AG04449 (cell line): ENCODE measurements at regions not wholly inside any gene's neighbourhood (a gene's known extent, or its start where the extent isn't known, plus 50 kb on each side); places are given as distances from the start of the nearest gene placed in this dataset.

Experiments used
- CTCF ChIA-PET: fragments of 350-600 bp; formaldehyde crosslinking; extraction: SDS; loops from one replicate; lab custom pipeline; 2021; ENCODE audit warnings: antibody characterized with exemption; lab: Yijun Ruan, JAX
- POLR2A ChIA-PET: fragments of 400-600, 350-600 bp; formaldehyde crosslinking; extraction: SDS; loops from one replicate; lab custom pipeline; 2020; ENCODE audit warnings: antibody characterized with exemption, inconsistent platforms; lab: Yijun Ruan, JAX
- DNase-seq: peaks from one replicate; pipeline ENCODE4 v3.0.0-alpha.2; 2010; ENCODE audit warnings: low read depth, low spot score
- H3K4me3 ChIP-seq: 2 replicates; pipeline ENCODE4 v1.5.1; 2011; ENCODE audit warnings: low read depth, mild to moderate bottlenecking, control low read depth, low read length
- TF ChIP-seq, protein P1 (sequence below): IDR thresholded peaks from one replicate; pipeline ENCODE4 v1.5.1; 2011; ENCODE audit warnings: mild to moderate bottlenecking, moderate library complexity, low read length, control low read depth, inconsistent platforms; ENCODE audit not compliant: insufficient read depth; ENCODE audit errors: missing control alignments

- ChIA-PET CTCF (no interaction called here), POLR2A (no interaction called here)
- no peak for DNase-seq
- no peak overlapping the region for H3K4me3 ChIP-seq
- TF ChIP-seq, protein P1, sequence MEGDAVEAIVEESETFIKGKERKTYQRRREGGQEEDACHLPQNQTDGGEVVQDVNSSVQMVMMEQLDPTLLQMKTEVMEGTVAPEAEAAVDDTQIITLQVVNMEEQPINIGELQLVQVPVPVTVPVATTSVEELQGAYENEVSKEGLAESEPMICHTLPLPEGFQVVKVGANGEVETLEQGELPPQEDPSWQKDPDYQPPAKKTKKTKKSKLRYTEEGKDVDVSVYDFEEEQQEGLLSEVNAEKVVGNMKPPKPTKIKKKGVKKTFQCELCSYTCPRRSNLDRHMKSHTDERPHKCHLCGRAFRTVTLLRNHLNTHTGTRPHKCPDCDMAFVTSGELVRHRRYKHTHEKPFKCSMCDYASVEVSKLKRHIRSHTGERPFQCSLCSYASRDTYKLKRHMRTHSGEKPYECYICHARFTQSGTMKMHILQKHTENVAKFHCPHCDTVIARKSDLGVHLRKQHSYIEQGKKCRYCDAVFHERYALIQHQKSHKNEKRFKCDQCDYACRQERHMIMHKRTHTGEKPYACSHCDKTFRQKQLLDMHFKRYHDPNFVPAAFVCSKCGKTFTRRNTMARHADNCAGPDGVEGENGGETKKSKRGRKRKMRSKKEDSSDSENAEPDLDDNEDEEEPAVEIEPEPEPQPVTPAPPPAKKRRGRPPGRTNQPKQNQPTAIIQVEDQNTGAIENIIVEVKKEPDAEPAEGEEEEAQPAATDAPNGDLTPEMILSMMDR: no peak
Observed at GRCh38 chr4:25569716-25570115, 85.9 kb upstream of the SLC34A2 start.

GRCh38 chr4:25575611-25576010 is 80.0 kb upstream of the SLC34A2 start:
- TF ChIP-seq, protein P1: no peak
- POLR2A ChIA-PET: no interaction called here

DNA sequence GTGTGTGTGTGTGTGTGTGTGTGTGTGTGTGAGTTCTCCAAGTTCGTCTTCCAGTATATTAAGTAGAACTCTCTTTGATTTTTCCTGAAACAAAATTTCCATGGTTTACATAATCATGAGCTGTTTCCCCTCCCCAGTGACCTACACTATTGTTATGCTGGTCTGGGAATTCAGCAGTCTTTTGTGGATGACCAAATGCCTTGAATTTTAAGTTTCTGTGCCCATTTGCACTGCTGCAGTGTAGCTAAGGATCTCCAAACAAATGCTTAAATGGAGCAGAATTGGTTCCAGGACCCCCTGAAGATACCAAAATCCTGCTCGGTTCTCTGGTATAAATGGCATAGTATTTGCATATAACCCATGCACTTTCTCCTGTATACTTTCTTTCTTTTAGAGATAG is 77.2 kb upstream of the SLC34A2 start:
- CTCF ChIA-PET: no interaction called here
- POLR2A ChIA-PET: no interaction called here
- TF ChIP-seq, protein P1: no peak
- H3K4me3 ChIP-seq: no peak overlapping the region
- DNase-seq: no peak

More at GRCh38 chr4:25575611-25576010, 80.0 kb upstream of the SLC34A2 start:
- CTCF ChIA-PET: no interaction called here
- no peak overlapping the region for H3K4me3 ChIP-seq
- DNase-seq: no peak

DNA sequence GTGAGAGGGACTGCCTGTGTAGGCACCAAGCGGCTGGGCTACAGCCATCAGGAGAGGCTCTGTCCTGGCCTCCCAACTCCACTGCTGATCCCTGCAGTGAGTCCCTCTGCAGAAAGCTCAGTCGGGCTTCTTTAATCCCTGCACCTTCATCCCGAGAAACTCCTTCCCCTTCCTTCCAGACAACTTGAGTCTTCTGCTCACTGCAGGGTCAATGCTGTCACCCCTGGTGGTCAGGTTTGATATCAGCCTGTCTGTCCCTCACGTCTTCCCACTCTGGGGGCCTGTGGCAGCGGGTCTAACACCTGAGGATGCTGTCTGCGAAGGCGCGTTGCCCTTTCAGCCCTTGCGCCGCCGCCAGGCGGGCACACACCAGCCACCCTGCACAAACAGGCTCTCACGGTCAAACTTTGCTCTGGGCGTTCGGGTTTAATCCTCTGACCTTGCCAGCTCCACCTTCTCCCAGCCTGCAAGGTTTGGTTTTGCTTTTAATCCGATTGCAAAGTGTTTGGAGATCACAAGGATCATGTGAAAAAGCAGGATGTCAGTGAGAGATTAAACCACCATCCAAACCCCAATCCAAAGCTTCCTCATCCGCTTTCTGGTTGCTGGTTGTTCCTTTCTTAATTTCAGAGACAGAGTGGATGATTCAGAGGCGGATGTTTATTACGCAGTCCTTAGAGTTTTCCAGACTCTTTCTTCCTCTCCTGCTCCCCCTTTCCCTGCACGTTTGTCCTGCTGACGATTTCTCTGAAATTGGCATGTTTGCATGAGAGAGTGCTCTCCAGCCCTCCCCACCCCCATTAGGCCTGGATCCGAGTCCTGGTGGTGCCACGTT is 74.8 kb upstream of the SLC34A2 start:
- TF ChIP-seq, protein P1: no peak
- ChIA-PET POLR2A (no interaction called here), CTCF (no interaction called here)
- no peak overlapping the region for H3K4me3 ChIP-seq
- DNase-seq: no peak

GRCh38 chr4:25585901-25586523 is 69.6 kb upstream of the SLC34A2 start:
- ChIA-PET POLR2A (no interaction called here), CTCF (no interaction called here)
- DNase-seq: no peak
- no peak overlapping the region for H3K4me3 ChIP-seq
- TF ChIP-seq, protein P1: no peak

DNA sequence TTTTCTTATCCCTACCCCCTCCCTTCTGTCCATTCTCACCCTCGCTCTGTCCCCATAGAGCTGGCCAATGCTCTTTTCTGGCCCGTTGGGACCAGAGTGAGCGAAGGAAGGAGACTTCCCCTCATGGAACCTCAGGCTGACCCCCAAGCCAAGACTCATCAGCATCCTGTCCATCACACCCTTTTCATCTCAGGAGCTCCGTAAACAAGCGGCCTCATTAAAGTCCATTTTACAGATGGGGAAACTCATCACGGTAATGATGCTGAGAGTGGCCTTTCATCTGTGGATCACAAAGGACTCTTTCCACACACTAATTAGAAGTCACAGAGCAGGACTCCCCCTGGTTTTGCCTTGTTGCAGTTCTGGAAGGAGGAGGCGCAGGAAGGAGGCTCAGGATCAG is 67.4 kb upstream of the SLC34A2 start:
- H3K4me3 ChIP-seq: no peak overlapping the region
- DNase-seq: no peak
- TF ChIP-seq, protein P1: no peak
- POLR2A ChIA-PET: no interaction called here
- CTCF ChIA-PET: no interaction called here
